ENCODE measurements at regions not wholly inside any gene's neighbourhood (a gene's known extent, or its start where the extent isn't known, plus 50 kb on each side); places are given as distances from the start of the nearest gene placed in this dataset.
"Not testable (repeated sequence)": the region's sequence is repeated elsewhere in the genome, so short reads cannot be mapped to it uniquely, and the experiment has no call there.

GRCh38 chr12:25362646-25363045 lies 111.9 kb upstream of the KRAS start:
- H3K4me3 ChIP-seq: no peak overlapping the region
- intact Hi-C loops (cut with micrococcal nuclease): no loop called here
- no peaks in the 10 kb centered on the region for H3K9me3 ChIP-seq (replicated peaks)
- H3K4me1 ChIP-seq: no peaks in the 10 kb centered on the region
- no peaks in the 10 kb centered on the region for H3K27me3 ChIP-seq (ENCODE audit: low read depth)
- no peak overlapping the region for H3K27ac ChIP-seq (replicated peaks)
- TF ChIP-seq, protein P1, sequence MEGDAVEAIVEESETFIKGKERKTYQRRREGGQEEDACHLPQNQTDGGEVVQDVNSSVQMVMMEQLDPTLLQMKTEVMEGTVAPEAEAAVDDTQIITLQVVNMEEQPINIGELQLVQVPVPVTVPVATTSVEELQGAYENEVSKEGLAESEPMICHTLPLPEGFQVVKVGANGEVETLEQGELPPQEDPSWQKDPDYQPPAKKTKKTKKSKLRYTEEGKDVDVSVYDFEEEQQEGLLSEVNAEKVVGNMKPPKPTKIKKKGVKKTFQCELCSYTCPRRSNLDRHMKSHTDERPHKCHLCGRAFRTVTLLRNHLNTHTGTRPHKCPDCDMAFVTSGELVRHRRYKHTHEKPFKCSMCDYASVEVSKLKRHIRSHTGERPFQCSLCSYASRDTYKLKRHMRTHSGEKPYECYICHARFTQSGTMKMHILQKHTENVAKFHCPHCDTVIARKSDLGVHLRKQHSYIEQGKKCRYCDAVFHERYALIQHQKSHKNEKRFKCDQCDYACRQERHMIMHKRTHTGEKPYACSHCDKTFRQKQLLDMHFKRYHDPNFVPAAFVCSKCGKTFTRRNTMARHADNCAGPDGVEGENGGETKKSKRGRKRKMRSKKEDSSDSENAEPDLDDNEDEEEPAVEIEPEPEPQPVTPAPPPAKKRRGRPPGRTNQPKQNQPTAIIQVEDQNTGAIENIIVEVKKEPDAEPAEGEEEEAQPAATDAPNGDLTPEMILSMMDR (IDR thresholded peaks at IDR 0.05; ENCODE audit: borderline replicate concordance): no peak
- H3K36me3 ChIP-seq: no peaks in the 10 kb centered on the region
- no peak for DNase-seq

DNA sequence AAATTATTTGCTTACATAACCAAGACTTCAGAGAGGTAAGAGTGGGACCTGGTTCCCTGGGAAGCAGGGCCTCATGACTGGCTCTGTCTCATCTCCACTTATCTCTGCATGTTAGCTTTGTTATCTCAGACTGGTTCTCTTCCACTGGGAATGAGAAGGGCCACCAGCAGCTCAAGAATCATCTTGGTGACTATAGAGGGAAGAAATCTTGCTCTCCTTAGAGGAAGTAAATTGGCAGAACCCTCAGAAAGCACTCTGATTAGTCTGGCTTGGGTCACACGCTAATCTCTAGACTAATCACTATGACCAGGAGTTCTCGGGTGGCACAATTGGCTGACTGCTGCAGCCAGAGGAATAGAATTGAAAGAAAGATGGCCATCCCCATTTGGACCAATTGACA lies 110.8 kb upstream of the KRAS start:
- no peak overlapping the region for H3K4me3 ChIP-seq
- no peak for DNase-seq
- H3K9me3 ChIP-seq (replicated peaks): no peaks in the 10 kb centered on the region
- no peaks in the 10 kb centered on the region for H3K4me1 ChIP-seq
- H3K36me3 ChIP-seq: no peaks in the 10 kb centered on the region
- no peak overlapping the region for H3K27ac ChIP-seq (replicated peaks)
- H3K27me3 ChIP-seq (ENCODE audit: low read depth): no peaks in the 10 kb centered on the region
- TF ChIP-seq, protein P1 (IDR thresholded peaks at IDR 0.05; ENCODE audit: borderline replicate concordance): no peak
- intact Hi-C loops (cut with micrococcal nuclease): no loop called here

DNA sequence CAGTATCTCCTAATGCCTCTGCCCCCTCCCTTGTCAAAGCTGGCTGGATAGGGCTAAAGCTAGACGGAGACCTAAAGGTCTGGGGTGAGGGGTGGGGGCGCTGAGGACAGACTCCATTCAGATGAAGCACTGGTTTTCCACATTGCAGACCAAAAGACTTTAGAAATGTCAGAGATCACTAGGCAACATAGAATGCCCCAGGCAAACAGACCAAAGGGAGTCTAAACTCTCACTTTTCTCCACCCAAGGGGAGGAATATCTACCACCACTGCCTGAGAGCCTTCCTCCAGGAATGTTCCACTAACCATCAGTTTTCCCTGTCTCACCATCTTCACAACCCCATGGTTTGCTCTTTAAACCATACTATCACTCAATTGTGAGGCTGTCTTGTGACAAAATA lies 106.9 kb upstream of the KRAS start:
- intact Hi-C loops (cut with micrococcal nuclease): no loop called here
- TF ChIP-seq, protein P1 (IDR thresholded peaks at IDR 0.05; ENCODE audit: borderline replicate concordance): no peak
- no peak overlapping the region for H3K27ac ChIP-seq (replicated peaks)

GRCh38 chr12:25352942-25353341 lies 102.2 kb upstream of the KRAS start:
- DNase-seq; H3K27ac ChIP-seq (replicated peaks); H3K9me3 ChIP-seq (replicated peaks); intact Hi-C loops (cut with micrococcal nuclease); H3K4me1 ChIP-seq; H3K4me3 ChIP-seq; H3K27me3 ChIP-seq (ENCODE audit: low read depth); H3K36me3 ChIP-seq: not testable (repeated sequence)

More for the DNA sequence above, 106.9 kb upstream of the KRAS start:
- Histone ChIP-seq H3K9me3 (replicated peaks) (no peaks in the 10 kb centered on the region), H3K36me3 (no peaks in the 10 kb centered on the region), H3K4me3 (no peak overlapping the region), H3K4me1 (no peaks in the 10 kb centered on the region), H3K27me3 (ENCODE audit: low read depth) (no peaks in the 10 kb centered on the region)
- DNase-seq: no peak

DNA sequence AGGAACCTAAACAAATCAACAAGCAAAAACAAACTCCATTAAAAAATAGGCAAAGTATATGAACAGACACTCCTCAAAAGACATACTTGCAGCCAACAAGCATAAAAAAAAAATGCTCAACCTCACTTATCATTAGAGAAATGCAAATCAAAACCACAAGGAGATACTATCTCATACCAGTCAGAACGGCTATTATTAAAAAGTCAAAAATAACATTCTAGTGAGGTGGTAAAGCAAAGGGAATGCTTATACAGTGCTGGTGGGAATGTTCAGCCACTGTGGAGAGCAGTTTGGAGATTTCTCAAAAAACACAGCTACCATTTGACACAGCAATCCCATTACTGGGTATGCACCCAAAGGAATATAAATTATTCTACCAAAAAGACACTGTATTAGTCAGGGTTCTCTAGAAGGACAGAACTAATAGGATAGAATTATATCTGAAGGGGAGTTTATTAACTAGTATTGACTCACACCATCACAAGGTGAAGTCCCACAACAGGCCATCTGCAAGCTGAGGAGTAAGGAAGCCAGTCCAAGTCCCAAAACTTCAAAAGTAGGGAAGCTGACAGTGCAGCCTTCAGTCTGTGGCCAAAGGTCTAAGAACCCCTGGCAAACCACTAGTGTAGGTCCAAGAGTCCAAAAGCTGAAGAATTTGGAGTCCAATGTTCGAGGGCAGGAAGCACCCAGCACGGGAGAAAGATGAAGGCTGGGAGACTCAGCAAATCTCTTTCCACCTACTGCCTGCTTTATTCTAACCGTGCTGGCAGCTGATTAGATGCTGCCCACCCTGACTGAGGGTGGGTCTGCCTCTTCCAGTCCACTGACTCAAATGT lies 101.6 kb upstream of the KRAS start:
- Histone ChIP-seq H3K4me3 (no peak overlapping the region), H3K4me1 (no peaks in the 10 kb centered on the region), H3K27ac (replicated peaks) (no peak overlapping the region), H3K27me3 (ENCODE audit: low read depth) (no peaks in the 10 kb centered on the region), H3K9me3 (replicated peaks) (no peaks in the 10 kb centered on the region), H3K36me3 (no peaks in the 10 kb centered on the region)
- no peak for DNase-seq
- intact Hi-C loops (cut with micrococcal nuclease): no loop called here
- TF ChIP-seq, protein P1 (IDR thresholded peaks at IDR 0.05; ENCODE audit: borderline replicate concordance): no peak

GRCh38 chr12:25348593-25348895 lies 97.8 kb upstream of the KRAS start:
- intact Hi-C loops (cut with micrococcal nuclease): no loop called here

More at GRCh38 chr12:25348593-25348895, 97.8 kb upstream of the KRAS start:
- Histone ChIP-seq H3K9me3 (replicated peaks) (no peaks in the 10 kb centered on the region), H3K27me3 (ENCODE audit: low read depth) (no peaks in the 10 kb centered on the region), H3K27ac (replicated peaks) (no peak overlapping the region), H3K4me3 (no peak overlapping the region), H3K4me1 (no peaks in the 10 kb centered on the region), H3K36me3 (no peaks in the 10 kb centered on the region)
- DNase-seq: no peak
- TF ChIP-seq, protein P1 (IDR thresholded peaks at IDR 0.05; ENCODE audit: borderline replicate concordance): no peak
